NCI-H146 treated with DMSO at 0.1 percent for 48 hours (cell line): ENCODE measurements at regions not wholly inside any gene's neighbourhood (a gene's known extent, or its start where the extent isn't known, plus 50 kb on each side); places are given as distances from the start of the nearest gene placed in this dataset.

Experiments used
- DNase-seq: peaks from one replicate; lab custom pipeline; 2025; ENCODE audit not compliant: unreplicated experiment; lab: John Stamatoyannopoulos, UW

GRCh38 chr14:86654558-86655184 lies 1124.7 kb downstream of the FLRT2 start:
- peak; percentile 3 for DNase-seq

- DNase-seq: no peak
Measured at GRCh38 chr14:86652526-86652925, 1122.6 kb downstream of the FLRT2 start.

GRCh38 chr14:86646696-86647690 lies 1117.0 kb downstream of the FLRT2 start:
- no peak for DNase-seq

- no peak for DNase-seq
Measured at GRCh38 chr14:86646125-86646524, 1116.2 kb downstream of the FLRT2 start.

- DNase-seq: no peak
Measured at GRCh38 chr14:86641310-86641709, 1111.4 kb downstream of the FLRT2 start.

GRCh38 chr14:86640288-86640687 lies 1110.3 kb downstream of the FLRT2 start:
- DNase-seq: no peak

GRCh38 chr14:86639666-86640065 lies 1109.7 kb downstream of the FLRT2 start:
- no peak for DNase-seq

- DNase-seq: no peak
Measured at GRCh38 chr14:86639146-86639545, 1109.2 kb downstream of the FLRT2 start.

GRCh38 chr14:86627080-86627479 lies 1097.1 kb downstream of the FLRT2 start:
- DNase-seq: no peak

GRCh38 chr14:86626530-86626929 lies 1096.6 kb downstream of the FLRT2 start:
- no peak for DNase-seq

- DNase-seq: no peak
Measured at GRCh38 chr14:86625637-86626036, 1095.7 kb downstream of the FLRT2 start.

- no peak for DNase-seq
Measured at GRCh38 chr14:86619726-86620125, 1089.8 kb downstream of the FLRT2 start.

- DNase-seq: no peak
Measured at GRCh38 chr14:86613786-86614185, 1083.8 kb downstream of the FLRT2 start.

GRCh38 chr14:86613126-86613525 lies 1083.2 kb downstream of the FLRT2 start:
- DNase-seq: no peak

GRCh38 chr14:86604561-86604960 lies 1074.6 kb downstream of the FLRT2 start:
- DNase-seq: no peak

- DNase-seq: no peak
Measured at GRCh38 chr14:86602263-86602662, 1072.3 kb downstream of the FLRT2 start.

GRCh38 chr14:86601813-86602212 lies 1071.9 kb downstream of the FLRT2 start:
- DNase-seq: no peak

GRCh38 chr14:86597279-86597678 lies 1067.3 kb downstream of the FLRT2 start:
- DNase-seq: no peak

- DNase-seq: no peak
Measured at GRCh38 chr14:86596024-86596423, 1066.1 kb downstream of the FLRT2 start.

- DNase-seq: no peak
Measured at GRCh38 chr14:86575141-86575540, 1045.2 kb downstream of the FLRT2 start.

- no peak for DNase-seq
Measured at GRCh38 chr14:86574778-86575129, 1044.8 kb downstream of the FLRT2 start.

GRCh38 chr14:86574051-86574777 lies 1044.3 kb downstream of the FLRT2 start:
- DNase-seq: no peak
